ENCODE measurements at regions not wholly inside any gene's neighbourhood (a gene's known extent, or its start where the extent isn't known, plus 50 kb on each side); places are given as distances from the start of the nearest gene placed in this dataset.

GRCh38 chr20:21836346-21836745 lies 130.9 kb downstream of the PAX1 start (continued):
- TF ChIP-seq, protein P1, sequence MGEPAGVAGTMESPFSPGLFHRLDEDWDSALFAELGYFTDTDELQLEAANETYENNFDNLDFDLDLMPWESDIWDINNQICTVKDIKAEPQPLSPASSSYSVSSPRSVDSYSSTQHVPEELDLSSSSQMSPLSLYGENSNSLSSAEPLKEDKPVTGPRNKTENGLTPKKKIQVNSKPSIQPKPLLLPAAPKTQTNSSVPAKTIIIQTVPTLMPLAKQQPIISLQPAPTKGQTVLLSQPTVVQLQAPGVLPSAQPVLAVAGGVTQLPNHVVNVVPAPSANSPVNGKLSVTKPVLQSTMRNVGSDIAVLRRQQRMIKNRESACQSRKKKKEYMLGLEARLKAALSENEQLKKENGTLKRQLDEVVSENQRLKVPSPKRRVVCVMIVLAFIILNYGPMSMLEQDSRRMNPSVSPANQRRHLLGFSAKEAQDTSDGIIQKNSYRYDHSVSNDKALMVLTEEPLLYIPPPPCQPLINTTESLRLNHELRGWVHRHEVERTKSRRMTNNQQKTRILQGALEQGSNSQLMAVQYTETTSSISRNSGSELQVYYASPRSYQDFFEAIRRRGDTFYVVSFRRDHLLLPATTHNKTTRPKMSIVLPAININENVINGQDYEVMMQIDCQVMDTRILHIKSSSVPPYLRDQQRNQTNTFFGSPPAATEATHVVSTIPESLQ (CRISPR knock-in tag; IDR thresholded peaks at IDR 0.05) = no peak
- TF ChIP-seq, protein P2, sequence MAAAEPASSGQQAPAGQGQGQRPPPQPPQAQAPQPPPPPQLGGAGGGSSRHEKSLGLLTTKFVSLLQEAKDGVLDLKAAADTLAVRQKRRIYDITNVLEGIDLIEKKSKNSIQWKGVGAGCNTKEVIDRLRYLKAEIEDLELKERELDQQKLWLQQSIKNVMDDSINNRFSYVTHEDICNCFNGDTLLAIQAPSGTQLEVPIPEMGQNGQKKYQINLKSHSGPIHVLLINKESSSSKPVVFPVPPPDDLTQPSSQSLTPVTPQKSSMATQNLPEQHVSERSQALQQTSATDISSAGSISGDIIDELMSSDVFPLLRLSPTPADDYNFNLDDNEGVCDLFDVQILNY (CRISPR knock-in tag; IDR thresholded peaks at IDR 0.05) = no peak
- TF ChIP-seq, protein P3, sequence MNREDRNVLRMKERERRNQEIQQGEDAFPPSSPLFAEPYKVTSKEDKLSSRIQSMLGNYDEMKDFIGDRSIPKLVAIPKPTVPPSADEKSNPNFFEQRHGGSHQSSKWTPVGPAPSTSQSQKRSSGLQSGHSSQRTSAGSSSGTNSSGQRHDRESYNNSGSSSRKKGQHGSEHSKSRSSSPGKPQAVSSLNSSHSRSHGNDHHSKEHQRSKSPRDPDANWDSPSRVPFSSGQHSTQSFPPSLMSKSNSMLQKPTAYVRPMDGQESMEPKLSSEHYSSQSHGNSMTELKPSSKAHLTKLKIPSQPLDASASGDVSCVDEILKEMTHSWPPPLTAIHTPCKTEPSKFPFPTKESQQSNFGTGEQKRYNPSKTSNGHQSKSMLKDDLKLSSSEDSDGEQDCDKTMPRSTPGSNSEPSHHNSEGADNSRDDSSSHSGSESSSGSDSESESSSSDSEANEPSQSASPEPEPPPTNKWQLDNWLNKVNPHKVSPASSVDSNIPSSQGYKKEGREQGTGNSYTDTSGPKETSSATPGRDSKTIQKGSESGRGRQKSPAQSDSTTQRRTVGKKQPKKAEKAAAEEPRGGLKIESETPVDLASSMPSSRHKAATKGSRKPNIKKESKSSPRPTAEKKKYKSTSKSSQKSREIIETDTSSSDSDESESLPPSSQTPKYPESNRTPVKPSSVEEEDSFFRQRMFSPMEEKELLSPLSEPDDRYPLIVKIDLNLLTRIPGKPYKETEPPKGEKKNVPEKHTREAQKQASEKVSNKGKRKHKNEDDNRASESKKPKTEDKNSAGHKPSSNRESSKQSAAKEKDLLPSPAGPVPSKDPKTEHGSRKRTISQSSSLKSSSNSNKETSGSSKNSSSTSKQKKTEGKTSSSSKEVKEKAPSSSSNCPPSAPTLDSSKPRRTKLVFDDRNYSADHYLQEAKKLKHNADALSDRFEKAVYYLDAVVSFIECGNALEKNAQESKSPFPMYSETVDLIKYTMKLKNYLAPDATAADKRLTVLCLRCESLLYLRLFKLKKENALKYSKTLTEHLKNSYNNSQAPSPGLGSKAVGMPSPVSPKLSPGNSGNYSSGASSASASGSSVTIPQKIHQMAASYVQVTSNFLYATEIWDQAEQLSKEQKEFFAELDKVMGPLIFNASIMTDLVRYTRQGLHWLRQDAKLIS (CRISPR knock-in tag; IDR thresholded peaks at IDR 0.05; ENCODE audit: borderline replicate concordance) = no peak
- TF ChIP-seq ZNF317 (CRISPR knock-in tag; IDR thresholded peaks at IDR 0.05; ENCODE audit: borderline replicate concordance, low read depth) (no peak), ELF4 (CRISPR knock-in tag; IDR thresholded peaks at IDR 0.05; ENCODE audit: low read depth) (no peak), MAX (CRISPR knock-in tag; IDR thresholded peaks at IDR 0.05) (no peak), NFYB (CRISPR knock-in tag; conservative IDR thresholded peaks at IDR 0.05; ENCODE audit: low read depth) (no peak)

DNA sequence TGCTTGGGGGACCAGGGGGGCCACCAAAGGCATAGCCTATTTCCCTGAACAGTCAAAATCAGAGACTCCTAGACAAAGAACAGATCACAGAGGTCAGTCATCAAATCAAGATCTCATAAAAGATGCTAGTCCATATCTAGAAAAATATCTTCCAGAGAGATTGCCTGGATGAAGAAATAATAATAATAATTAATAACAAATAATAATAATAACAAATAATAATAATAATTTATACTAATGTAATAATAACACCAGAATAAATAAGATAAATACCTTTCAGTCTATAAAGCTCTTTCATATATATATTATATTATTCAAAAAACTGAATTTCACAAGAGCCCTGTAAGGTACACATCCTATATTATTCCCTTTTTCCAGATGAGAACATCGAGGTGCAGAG lies 129.6 kb downstream of the PAX1 start:
- Mint-ChIP-seq H3K27me3 (ENCODE audit: low read depth) (peaks cover 2% of the 10 kb centered on the region; the same call in 1 of the 2 replicates), H3K4me3 (no peak overlapping the region), H3K27ac (no peak overlapping the region), H3K9me3 (no peaks in the 10 kb centered on the region), H3K4me1 (no peaks in the 10 kb centered on the region), H3K36me3 (no peaks in the 10 kb centered on the region)
- POLR2A ChIA-PET = no interaction called here
- no peak for TF ChIP-seq ZNF512 (CRISPR knock-in tag; IDR thresholded peaks at IDR 0.05; ENCODE audit: borderline replicate concordance)
- TF ChIP-seq, protein P4, sequence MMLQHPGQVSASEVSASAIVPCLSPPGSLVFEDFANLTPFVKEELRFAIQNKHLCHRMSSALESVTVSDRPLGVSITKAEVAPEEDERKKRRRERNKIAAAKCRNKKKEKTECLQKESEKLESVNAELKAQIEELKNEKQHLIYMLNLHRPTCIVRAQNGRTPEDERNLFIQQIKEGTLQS (CRISPR knock-in tag; conservative IDR thresholded peaks at IDR 0.05) = no peak
- TF ChIP-seq, protein P5, sequence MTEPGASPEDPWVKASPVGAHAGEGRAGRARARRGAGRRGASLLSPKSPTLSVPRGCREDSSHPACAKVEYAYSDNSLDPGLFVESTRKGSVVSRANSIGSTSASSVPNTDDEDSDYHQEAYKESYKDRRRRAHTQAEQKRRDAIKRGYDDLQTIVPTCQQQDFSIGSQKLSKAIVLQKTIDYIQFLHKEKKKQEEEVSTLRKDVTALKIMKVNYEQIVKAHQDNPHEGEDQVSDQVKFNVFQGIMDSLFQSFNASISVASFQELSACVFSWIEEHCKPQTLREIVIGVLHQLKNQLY (CRISPR knock-in tag; IDR thresholded peaks at IDR 0.05) = no peak
- no peak for TF ChIP-seq NFYB (CRISPR knock-in tag; conservative IDR thresholded peaks at IDR 0.05; ENCODE audit: low read depth)
- TF ChIP-seq HMGA2 (CRISPR knock-in tag; IDR thresholded peaks at IDR 0.05) = peak; percentile 91
- CTCF ChIA-PET = no interaction called here
- no peak for ATAC-seq
- DNase-seq (ENCODE audit: low spot score) = no peak
